ENCODE measurements at regions not wholly inside any gene's neighbourhood (a gene's known extent, or its start where the extent isn't known, plus 50 kb on each side); places are given as distances from the start of the nearest gene placed in this dataset.
"Not testable (repeated sequence)": the region's sequence is repeated elsewhere in the genome, so short reads cannot be mapped to it uniquely, and the experiment has no call there.

DNA sequence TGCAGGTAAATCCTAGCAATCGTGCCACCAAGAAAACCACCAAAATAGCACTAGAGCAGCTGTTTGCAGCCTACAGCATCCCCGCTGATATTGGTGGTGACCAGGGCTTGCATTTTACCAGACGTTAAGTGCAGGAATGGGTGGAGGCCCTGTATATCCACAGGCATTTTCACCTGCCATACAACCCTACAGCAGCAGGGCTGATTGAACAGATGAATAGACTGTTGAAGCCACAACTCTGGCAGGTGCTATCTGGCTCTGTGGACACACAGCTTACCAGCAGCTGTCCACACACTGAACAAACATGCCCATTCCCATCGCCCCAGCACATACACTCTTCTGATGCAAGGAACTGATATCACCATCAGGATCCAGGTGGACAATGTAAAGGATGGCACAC is 154.5 kb upstream of the APC start:
- Histone ChIP-seq H3K9me3 (no peaks in the 10 kb centered on the region), H3K36me3 (no peaks in the 10 kb centered on the region), H3K4me1 (no peaks in the 10 kb centered on the region), H3K4me3 (no peak overlapping the region), H3K27ac (no peak overlapping the region), H3K27me3 (no peaks in the 10 kb centered on the region)
- no peak for DNase-seq
- no peak for TF ChIP-seq CTCF (IDR thresholded peaks at IDR 0.05)
- intact Hi-C loops (cut with DNase I; ENCODE audit: low total_unique reads), result no loop called here

- no peak for DNase-seq
- TF ChIP-seq POLR2A (IDR thresholded peaks at IDR 0.05) (no peak), CTCF (IDR thresholded peaks at IDR 0.05) (no peak)
- H3K4me1 ChIP-seq, result no peaks in the 10 kb centered on the region
- no peaks in the 10 kb centered on the region for H3K27me3 ChIP-seq
- H3K4me3 ChIP-seq, result no peak overlapping the region
- no peaks in the 10 kb centered on the region for H3K9me3 ChIP-seq
- no peaks in the 10 kb centered on the region for H3K36me3 ChIP-seq
- intact Hi-C loops (cut with DNase I; ENCODE audit: low total_unique reads), result no loop called here
- H3K27ac ChIP-seq, result no peak overlapping the region
Observed at GRCh38 chr5:112584781-112585180, 152.9 kb upstream of the APC start.

- Histone ChIP-seq H3K4me3 (no peak overlapping the region), H3K4me1 (no peaks in the 10 kb centered on the region), H3K27ac (no peak overlapping the region), H3K36me3 (no peaks in the 10 kb centered on the region), H3K9me3 (no peaks in the 10 kb centered on the region), H3K27me3 (no peaks in the 10 kb centered on the region)
- TF ChIP-seq CTCF (IDR thresholded peaks at IDR 0.05), result no peak
- TF ChIP-seq POLR2A (IDR thresholded peaks at IDR 0.05), result no peak
- DNase-seq, result no peak
- intact Hi-C loops (cut with DNase I; ENCODE audit: low total_unique reads), result no loop called here
Observed at GRCh38 chr5:112586596-112587062, 151.1 kb upstream of the APC start.

- not testable (repeated sequence) for H3K4me1 ChIP-seq, H3K27me3 ChIP-seq
Observed at GRCh38 chr5:112590858-112591257, 146.8 kb upstream of the APC start.

GRCh38 chr5:112594095-112594850 is 143.4 kb upstream of the APC start:
- Histone ChIP-seq H3K4me3 (no peak overlapping the region), H3K4me1 (no peaks in the 10 kb centered on the region), H3K9me3 (no peaks in the 10 kb centered on the region), H3K36me3 (no peaks in the 10 kb centered on the region), H3K27ac (no peak overlapping the region), H3K27me3 (no peaks in the 10 kb centered on the region)
- intact Hi-C loops (cut with DNase I; ENCODE audit: low total_unique reads), result no loop called here
- TF ChIP-seq POLR2A (IDR thresholded peaks at IDR 0.05) (no peak), CTCF (IDR thresholded peaks at IDR 0.05) (no peak)
- DNase-seq, result no peak

More at GRCh38 chr5:112590858-112591257, 146.8 kb upstream of the APC start:
- H3K27ac ChIP-seq; intact Hi-C loops (cut with DNase I; ENCODE audit: low total_unique reads); H3K9me3 ChIP-seq; DNase-seq; H3K4me3 ChIP-seq; H3K36me3 ChIP-seq: not testable (repeated sequence)
